Embryonic facial prominence (tissue), 1 donor: ENCODE measurements at regions not wholly inside any gene's neighbourhood (a gene's known extent, or its start where the extent isn't known, plus 50 kb on each side); places are given as distances from the start of the nearest gene placed in this dataset.
"Not testable (repeated sequence)": the region's sequence is repeated elsewhere in the genome, so short reads cannot be mapped to it uniquely, and the experiment has no call there.

ENCODE experiments used
- DNase-seq: peaks from one replicate; pipeline ENCODE4 v3.0.0-alpha.2; 2016; ENCODE audit errors: extremely low spot score

DNA sequence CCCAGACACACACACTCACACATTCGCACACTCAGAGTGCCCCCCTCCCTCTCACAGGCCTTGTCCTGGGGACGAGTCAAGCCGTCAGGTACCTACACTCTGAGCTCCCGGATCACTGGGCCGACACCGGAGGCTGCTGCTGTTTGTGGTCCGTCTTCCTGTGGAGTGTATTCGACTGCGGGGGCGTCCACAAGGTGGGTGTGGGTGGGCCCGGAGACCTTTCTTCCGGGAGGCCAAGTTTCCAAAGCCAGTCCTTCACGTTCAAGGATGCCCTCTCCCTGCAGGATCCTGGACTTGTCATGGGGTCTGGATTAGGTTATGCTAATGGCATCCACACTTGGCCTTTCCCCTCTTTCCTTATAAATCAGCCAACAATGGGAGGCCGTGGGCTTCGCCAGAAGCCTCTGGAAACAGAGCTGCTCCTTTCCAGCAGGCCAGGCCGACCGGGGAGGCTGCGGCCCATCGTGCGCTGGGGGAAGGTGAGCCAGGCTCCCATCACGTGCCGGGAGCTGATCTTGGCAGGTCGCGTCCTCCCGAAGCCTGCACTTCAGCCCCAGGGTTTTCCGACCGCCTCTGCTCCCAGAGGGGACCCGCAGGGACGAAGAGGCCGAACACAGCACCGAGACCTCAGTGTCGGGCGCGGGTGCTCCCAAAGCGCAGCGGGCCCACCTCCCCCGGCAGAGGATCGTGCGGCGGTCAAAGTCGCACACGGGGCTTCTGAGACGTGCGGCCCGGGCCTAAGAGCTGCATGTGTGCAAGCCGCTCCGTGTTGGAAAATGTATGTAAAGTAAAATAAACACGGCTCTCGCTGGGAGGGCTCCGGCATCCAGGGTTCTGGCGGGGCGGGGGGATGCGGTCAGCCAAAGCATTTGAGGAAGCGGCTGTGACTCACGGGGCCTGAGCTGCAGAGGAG lies 196.5 kb upstream of the ZNF469 start:
- not testable (repeated sequence) for DNase-seq

DNA sequence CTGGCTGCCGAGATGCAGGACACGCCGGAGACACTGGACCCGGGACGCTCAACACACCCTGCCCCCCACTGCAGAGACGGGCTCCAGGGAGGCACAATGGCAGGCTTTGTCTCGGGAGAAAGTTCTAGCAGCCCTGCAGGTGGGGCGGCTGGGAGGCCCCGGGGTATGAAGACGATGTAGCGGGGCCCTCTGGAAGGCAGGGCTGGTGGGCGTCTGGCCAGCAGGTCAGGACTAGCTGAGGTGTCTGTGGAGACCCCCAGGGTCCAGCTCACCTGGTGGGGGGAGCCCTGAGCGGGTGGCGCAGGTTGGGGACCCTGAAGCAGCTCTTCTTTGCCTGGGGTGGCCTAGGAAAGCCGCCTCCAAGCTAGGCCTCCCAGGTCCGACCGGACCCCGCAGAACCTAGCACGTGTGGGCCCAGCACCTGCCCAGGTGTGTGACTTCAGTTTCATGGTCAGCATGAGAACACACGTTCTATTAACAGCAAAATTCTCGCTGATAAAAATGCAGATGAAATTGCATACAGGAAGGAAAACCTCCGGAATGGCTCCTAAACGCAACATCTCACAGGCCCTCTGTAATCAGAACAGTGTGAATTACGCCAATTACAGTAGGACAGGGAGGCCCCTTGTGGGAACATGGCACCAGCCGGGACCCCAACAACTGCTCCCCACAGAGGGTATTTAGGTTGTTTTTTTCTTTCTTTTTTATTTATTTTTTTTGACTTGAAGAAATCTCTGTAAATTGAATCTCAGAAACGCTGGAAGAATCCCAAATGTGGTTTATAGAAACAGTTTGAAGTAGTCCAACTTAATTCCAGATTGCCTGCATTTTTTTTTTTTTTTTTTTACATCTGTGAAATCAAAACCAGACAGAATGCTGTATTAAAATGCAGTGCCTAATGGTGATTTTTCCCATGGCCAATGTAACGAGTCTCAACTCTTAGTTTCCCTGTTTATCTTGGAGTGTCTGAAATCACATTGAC lies 195.6 kb upstream of the ZNF469 start:
- DNase-seq = peak; percentile 43

DNA sequence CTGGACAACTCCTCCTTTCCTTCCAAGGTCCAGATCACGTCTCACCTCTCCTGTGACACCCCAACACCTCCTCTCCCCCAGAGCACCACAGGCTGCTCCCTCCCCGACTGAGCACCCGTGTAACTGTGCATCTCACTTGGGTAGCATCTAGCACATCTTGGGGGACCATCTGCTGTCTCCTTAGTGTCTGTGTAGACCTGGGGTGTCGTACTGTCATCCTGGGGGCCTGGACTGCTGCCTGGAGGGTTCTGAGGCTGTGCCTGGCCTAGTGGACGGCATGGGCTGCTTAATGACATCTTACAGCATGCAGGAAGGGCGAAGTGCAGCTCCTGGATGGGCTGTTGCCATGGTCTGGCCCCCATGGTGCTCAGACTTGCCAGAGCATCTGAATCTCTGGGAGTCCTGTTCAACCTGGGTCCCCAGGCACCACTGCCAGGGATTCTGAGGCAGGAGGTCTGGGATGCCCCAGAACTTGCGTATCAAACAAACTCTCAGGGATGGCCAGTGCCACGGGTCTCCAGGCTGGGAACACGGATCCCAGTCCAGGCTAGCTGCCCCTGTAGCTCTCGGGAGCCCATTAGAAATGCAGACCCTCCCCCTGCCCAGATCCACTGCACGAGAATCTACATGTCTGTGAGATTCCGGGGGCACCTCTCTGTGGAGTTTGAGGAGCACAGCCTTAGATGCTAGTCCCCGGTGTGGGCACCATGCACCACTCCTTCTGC lies 194.4 kb upstream of the ZNF469 start:
- not testable (repeated sequence) for DNase-seq

DNA sequence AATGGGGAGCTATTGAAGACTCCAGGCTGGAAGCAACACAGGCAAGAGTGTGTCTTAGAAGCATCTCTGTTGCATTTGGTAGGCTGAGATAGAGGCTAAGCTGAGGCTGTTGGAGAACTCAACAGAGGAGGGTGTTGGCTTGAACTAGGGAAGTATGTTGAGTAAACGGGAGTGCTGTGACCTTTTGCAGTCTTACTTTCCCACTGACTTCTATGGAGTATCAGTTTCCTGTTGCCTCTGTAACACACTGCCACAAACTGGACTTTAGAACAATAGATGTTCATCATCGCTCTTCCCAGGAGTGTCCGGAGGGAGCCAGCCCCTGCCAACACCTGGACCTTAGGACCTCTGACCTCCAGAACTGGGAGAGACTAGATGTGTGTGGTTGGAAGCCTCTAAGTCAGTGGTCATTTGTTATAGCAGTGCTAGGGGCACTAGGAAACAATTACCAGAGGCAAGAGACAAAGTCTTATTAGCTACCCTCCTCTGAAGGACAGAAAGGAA lies 192.1 kb upstream of the ZNF469 start:
- not testable (repeated sequence) for DNase-seq

DNA sequence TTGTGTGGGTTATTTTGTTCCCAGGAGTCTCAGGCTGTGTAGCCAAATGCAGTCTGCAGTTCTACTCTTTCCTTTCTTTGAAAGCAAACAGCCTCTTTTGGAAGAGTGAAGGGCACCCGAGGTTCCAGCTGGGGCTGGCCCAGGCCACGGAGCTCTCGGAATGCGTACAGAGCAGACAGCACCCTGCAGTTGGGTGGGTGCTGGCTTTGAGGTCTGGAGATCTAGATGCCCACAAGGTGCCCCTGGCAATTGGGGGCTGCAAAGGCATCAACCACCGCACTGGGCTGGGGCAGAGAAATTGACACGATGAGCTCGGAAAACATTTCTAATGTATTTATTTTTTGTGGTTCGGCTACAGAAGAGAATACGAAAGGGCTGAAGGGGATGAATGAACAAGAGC lies 191.6 kb upstream of the ZNF469 start:
- not testable (repeated sequence) for DNase-seq

DNA sequence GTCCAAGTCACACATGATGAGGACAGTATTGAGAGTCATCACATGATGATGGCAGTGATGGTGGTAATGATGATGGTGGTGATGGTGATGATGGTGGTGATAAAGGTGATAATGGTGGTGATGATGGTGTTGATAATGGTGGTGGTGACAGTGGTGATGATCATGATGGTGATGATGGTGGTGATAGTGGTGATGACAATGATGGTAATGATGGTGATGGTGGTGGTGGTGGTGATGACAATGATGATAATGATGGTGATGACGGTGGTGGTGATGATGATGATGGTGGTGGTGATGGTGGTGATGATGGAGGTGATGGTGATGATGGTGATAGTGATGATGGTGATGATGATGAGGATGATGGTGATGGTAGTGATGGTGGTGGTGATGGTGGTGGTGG lies 190.2 kb upstream of the ZNF469 start:
- DNase-seq = no peak

DNA sequence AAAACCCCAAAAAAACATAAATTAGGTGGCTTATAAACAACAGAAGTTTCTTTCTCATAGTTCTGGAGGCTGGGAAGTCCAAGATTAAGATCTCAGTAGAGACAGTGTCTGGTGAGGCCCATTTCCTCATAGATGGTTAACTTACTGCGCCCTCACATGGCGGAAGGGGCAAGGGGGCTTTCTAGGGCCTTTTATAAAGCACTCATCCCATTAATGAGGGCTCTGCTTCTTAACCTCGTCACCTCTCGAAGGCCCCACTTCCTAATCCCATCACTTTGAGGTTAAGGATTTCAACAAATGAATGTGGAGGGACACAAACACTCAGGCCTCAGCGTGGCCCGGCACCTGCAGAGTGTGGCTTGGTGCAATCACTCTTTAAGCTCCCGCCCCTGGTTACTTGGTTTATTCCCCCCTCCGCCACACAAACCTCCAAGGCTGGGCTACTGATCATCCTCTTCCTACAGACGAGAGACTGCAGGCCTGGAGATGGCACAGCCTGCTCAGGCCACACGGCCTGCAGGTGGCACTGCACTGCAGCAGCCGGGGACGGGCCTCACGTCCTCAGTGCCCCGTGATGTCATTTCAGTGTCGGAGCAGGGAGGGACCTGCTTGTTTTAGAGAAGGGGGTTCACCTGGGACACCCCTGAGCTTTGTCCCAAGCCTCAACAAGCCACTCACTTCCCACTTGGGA lies 188.9 kb upstream of the ZNF469 start:
- not testable (repeated sequence) for DNase-seq

DNA sequence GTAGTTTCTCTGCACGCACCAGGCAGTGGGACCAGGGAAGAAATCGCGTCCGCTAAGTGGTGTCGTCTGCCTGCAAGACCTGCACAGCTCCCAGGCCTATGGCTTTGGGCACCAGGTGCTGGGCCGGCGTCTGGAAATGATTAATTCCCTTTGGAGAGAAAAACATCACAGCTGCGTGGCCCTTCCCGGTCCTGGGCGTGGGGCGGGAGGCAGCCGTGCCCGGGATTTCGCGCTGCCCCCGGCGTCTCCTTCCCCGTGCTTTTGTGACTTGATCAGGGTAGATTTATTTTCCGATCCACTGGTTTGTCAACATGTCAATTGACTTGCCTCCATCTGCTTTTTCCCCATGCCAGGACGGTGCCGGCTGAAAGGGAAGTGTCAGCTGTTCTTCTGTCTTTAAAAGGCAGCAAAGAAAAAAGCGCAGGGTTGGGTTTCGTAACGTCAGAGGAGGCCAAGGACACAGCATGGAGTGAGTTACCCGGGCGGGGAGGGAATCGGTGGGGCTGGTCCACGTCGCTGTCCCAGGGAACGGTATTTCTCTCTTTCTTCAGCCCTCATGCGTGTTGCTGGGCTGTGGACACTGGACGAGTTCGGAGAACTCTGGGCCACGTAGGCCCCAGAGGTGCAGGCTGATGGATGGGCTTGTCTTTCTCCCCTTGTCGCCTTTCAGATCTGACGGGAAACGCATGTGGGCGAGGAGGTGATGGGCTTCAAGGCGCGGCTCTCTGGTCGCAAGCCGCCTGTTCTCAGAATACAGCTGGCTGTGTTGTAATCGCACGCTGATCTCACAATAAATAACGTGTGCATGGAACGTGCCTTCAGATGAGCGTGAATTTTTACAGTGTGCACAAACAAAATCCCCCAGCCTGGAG lies 188.1 kb upstream of the ZNF469 start:
- DNase-seq = peak; percentile 14

DNA sequence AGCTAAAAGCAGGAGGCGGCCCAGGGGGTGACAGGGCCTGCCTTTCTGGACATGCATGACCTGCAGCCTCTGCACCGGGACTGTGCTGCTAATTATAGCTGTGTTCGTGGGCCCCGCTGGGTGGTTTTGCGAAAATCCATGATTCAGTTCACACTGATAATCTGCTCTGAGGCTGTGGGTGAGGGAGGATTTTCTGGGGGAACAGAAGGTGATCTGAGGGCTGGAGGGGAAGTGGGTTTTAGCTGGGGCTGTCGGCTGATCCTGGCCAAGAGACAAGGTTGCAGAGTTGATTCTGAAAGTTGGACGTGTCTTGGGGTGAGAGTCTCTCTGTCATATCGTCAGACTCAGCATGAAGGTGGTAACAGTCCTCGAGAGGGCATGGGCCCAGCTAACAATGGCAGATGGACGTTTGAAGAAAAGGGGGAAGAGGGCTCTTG lies 187.5 kb upstream of the ZNF469 start:
- no peak for DNase-seq

DNA sequence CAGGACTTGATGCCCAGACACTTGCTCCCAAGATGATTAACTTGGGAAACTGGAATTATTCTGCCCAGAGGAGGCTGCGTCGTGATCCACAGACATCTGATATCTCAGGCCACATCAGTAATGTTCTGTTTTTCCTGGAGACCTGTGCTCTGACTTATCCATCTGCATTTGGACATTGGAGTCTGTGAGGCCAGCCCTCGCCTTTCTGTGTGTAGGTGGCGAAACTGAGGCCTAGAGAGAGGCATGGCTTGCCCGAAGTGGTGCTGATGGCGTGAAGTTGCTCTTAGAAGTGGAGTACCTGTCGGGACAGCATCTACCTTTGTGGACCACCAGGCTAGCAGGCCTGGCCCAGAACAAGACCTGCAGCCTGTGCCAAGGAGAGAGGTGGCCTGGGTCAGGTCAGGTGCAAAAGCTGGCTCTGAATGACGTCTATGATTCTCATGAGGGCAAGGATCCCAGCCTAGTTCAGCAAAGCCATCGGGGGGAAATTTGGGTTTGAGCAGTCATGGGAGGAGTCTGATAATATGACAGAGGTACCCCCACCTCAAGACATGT lies 186.8 kb upstream of the ZNF469 start:
- DNase-seq = no peak

DNA sequence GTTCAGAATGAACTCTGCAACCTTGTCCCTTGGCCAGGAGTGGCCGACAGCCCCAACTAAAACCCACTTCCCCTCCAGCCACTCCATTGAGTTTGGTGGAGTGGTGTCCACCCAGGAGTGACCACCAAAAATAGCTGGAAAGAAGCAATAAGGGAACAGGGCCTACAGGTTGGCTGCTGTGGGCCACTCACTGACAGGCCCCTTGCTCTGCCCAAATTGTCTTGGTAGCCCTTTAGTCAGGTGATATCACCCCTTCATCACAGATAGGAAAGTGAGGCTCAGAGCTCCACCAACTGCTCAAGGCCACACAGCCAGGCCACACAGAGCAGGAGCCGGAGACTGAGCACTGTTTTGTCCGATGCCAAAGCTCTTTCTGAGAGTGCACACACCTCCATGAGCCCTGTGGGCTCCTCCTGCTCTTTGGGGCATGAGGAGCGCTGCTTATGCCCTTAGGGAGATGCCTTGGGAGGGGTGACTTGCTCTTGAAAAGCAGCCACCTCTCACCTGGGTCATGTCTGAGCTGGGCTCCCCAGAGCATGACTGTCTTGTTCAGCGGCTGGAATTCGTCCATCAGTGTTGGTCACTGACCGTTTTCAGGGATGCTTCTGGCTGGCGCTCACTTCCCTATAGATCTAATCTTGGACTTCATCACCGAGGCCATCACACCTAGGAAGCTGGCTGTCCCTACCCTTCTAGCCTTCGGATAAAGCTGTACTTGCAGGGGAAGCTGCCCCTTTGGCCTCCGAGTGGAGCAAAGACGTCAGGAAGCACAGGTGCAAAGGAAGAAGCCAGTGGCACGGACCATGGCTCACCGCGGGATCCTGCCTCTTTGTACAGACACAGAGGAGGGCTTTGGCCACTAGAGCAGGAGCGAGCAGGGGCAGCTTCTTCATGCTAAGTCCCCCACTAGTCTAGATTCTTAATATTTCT lies 186.0 kb upstream of the ZNF469 start:
- DNase-seq = no peak

DNA sequence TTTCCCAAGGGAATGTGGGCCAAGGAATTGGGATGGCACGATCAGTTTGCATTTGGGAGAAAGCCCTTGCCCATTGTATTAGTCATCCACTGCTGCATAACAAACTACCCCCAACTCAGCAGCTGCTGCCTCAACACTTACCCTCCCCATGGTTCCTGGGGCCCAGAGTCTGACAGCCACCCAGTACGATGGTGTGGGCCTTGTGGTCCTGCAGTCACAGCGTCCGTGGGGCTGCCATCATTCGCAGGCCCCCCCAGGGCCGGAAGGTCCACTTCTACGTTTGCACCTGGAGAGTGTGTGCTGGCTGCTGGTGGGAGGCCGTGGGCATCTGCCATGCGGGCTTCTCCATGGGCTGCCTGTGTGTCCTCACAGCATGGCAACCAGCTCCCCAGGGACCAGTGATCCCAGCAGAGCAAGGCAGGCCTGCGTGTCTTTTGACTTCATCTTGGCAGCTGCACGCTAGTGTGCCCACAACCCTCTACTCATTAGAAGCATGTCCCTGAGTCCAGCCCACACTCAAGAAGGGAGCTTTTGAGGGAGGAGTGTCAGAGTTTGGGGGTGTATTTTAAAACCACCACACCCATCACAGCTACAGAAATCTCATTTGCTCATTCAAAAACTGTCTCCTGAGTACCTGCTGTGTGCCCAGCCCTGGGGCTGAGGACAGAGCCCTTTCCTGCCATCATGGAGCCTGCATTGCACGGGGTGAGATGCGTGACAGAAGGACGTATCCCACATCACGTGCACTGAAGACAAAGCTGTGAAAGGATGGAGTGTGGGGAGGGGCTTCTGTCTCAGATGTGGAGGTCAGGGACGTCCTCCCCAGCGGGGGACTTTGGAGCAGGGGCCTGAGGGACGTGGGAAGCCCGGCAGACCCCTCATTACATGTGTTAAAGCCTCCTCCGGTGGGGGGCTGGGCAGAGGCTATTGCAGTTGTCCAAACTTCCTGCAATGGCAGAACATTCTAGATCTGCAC lies 185.0 kb upstream of the ZNF469 start:
- DNase-seq = no peak

DNA sequence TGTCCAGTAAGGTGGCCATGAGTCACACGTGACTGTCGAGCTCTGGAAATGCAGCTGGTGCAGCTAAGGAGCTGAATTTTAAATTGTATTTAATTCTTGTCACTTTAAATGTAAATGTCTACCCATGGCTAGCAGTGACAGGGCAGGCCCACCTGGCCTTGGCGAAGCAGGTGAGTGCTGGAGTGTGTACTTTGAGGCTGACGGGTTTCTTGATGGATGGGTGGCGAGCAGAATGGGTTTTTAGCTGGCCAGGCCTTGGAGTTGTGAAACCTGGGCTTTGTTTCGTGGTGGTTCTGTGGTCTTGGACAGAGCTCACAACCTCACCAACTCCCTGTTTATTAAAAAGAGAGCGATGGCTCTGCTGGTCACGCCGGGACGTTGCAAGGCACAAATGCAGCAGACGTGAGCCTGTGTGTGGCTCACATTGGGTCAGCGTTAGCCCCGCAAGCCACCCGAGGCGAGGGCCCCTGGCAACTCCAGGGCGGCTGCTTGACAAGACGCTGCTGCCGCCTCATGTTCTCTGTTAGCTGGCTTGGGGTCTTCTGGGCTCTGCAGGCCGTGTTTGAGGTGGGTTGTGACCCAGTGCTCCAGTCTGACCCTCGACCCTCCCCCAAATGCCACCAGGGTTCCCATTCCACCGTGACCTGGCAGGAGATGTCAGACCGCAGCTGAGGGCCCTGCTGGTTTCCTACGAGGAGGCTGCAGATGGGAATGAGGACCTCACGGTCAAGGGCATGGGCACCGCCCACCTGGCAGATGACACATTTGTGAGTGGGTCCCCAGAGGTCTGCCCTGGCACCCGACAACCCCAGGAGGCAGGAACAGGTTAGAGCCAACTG lies 184.1 kb upstream of the ZNF469 start:
- DNase-seq = not testable (repeated sequence)

DNA sequence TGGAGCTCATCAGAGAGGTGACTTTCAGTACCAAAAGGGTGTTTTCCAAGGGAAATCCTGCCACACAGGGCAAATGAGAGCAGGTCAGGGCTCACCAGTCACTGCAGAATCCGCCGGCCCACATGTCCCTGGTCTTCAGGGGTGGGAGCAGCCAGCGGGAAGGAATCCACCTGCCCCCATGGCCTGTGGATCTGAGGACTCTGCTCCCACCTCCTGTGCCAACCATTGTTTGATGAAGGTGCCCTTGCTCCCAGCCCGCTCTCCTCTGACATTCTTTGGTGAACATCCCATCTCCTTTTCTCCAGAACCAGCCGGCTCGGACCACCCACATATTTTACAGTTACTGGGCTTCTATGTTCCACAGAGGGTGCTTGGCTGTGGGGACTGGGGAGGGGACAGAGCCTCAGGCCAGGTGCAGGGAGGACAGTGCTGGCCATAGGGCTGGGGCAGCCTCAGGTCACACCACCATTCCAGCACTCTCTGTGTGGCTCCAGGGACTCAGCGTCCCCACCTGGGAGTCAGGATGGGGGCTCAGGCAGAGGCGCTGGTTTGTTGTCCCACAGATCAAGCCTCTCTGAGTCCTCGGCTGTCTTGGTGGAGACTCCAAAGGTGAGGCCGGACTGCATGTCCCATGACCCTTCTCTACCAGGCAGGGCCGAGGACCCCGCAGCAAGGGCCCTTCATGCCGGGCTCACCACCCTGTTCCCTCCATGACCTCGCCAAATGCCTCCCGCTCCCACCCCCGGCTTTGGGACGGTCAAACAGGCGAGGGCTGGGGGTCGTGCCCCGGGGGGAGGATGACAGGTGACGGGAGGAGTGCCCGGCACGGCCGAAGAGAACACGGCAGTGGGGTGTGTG lies 183.2 kb upstream of the ZNF469 start:
- not testable (repeated sequence) for DNase-seq

DNA sequence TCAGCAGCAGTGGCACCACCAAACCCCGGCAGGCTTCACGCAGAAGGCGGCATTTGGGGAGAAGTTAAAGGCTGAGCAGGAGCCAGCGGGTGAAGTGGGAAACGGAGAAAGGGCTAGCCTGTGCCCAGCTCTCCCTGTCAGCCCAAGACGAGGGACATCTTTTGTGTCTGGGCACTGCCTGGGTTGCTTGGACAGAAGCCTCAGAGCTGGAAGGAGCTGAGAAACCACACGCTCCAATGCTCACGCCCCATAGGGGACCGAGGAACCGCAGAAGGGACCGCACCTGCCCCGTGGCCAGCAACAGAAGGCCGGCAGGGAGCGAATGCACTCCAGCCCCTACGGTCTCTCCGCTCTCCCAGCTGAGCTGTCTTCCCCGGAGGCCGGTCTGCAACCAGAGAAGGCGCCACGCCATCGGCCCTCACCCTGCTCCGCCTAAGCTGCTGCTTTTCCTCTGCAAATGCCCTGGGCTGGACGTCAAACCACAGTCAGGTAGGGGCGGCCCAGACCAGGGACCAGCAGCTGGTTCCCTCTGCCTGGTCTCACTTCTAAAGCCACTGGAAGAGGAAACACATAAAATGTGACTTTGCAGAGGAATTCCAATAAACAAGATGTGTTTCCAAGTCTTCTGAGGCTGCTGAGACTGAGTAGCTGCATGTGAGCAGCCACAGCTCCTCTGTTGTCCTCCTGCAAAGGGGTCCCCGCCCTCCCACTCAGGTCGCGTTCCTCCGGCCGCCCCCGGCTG lies 182.4 kb upstream of the ZNF469 start:
- DNase-seq = not testable (repeated sequence)
